ENCODE measurements at regions not wholly inside any gene's neighbourhood (a gene's known extent, or its start where the extent isn't known, plus 50 kb on each side); places are given as distances from the start of the nearest gene placed in this dataset.

DNA sequence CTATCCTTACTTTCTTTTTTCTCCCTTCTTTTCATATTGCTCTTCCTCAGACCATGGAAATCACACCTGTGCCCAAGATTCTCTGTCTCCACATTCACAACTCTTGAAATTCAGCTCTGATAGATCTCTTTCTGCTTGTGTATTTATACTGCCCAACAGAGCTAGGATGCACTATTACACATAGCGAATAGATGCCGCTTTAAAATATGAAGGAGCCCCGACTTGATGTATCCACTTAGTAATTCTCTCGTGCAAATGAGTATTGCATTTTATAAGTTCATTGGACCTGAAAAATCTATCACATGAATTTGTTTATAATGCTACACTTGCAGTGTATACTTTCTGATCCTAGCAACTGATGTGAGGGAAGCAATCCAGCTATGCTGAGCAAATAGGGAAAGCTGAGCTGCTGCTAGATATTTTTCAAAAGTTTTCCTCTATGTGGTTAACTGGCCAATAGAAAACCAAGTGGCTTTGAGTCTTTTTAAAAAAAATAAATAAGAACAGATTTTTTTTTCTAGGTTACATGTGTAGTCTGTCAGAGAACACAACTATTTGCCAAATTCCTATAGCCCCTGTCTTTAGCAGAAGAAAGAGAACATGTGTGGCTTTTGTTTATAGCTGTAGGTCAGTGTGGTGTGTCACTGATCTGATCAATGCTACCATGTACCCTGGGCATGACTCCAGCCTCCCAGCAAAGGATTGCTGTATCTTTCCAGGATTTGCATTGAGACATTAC is 64.3 kb upstream of the LEKR1 start:
- H3K4me1 ChIP-seq, result peaks cover 3% of the 10 kb centered on the region; the same call in 1 of the 3 replicates
- H3K27ac ChIP-seq, result no peak overlapping the region
- POLR2A ChIA-PET, result no interaction called here
- WGBS (ENCODE audit: missing lambda C conversion rate), result 59% methylated on average over 4 of the region's 4 CpGs
- no peak overlapping the region for H3K4me3 ChIP-seq
- H3K9me3 ChIP-seq, result no peaks in the 10 kb centered on the region
- FAIRE-seq (no peak), DNase-seq (ENCODE audit: low read depth in 1 of 2, low spot score in 1 of 2) (no peak), ATAC-seq (peak in 1 of 2 experiments; percentile 36; a peak in 2 of 6 replicates)
- TF ChIP-seq NFE2L2 (conservative IDR thresholded peaks at IDR 0.05; ENCODE audit: low read length) (no peak), ZC3H11A (IDR thresholded peaks at IDR 0.05) (no peak), SREBF2 (IDR thresholded peaks at IDR 0.05) (no peak), ZFP36 (IDR thresholded peaks at IDR 0.05; ENCODE audit: borderline replicate concordance, partially characterized antibody) (no peak), CBX8 (IDR thresholded peaks at IDR 0.05) (no peak), KDM5A (IDR thresholded peaks at IDR 0.05) (no peak), ESRRA (IDR thresholded peaks at IDR 0.05; ENCODE audit: borderline replicate concordance, low read length) (no peak), POLR2AphosphoS2 (conservative IDR thresholded peaks at IDR 0.05; ENCODE audit: low read length) (no peak), PHF8 (IDR thresholded peaks at IDR 0.05; ENCODE audit: borderline replicate concordance, low read depth) (no peak), HOXA7 (CRISPR knock-in tag; IDR thresholded peaks at IDR 0.05) (no peak), MAZ (IDR thresholded peaks at IDR 0.05; ENCODE audit: borderline replicate concordance, low read depth, low read length) (no peak), BHLHE40 (IDR thresholded peaks at IDR 0.05; ENCODE audit: low read depth, low read length) (no peak), NPAS2 (CRISPR knock-in tag; IDR thresholded peaks at IDR 0.05; ENCODE audit: borderline replicate concordance) (no peak)
- TF ChIP-seq, protein P1, sequence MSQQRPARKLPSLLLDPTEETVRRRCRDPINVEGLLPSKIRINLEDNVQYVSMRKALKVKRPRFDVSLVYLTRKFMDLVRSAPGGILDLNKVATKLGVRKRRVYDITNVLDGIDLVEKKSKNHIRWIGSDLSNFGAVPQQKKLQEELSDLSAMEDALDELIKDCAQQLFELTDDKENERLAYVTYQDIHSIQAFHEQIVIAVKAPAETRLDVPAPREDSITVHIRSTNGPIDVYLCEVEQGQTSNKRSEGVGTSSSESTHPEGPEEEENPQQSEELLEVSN (IDR thresholded peaks at IDR 0.05; ENCODE audit: borderline replicate concordance, low read depth), result no peak
- TF ChIP-seq, protein P2, sequence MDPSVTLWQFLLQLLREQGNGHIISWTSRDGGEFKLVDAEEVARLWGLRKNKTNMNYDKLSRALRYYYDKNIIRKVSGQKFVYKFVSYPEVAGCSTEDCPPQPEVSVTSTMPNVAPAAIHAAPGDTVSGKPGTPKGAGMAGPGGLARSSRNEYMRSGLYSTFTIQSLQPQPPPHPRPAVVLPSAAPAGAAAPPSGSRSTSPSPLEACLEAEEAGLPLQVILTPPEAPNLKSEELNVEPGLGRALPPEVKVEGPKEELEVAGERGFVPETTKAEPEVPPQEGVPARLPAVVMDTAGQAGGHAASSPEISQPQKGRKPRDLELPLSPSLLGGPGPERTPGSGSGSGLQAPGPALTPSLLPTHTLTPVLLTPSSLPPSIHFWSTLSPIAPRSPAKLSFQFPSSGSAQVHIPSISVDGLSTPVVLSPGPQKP (IDR thresholded peaks at IDR 0.05; ENCODE audit: low read depth, low read length), result no peak
- TF ChIP-seq, protein P3, sequence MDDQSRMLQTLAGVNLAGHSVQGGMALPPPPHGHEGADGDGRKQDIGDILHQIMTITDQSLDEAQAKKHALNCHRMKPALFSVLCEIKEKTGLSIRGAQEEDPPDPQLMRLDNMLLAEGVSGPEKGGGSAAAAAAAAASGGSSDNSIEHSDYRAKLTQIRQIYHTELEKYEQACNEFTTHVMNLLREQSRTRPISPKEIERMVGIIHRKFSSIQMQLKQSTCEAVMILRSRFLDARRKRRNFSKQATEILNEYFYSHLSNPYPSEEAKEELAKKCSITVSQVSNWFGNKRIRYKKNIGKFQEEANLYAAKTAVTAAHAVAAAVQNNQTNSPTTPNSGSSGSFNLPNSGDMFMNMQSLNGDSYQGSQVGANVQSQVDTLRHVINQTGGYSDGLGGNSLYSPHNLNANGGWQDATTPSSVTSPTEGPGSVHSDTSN (IDR thresholded peaks at IDR 0.05), result no peak
- TF ChIP-seq, protein P4, sequence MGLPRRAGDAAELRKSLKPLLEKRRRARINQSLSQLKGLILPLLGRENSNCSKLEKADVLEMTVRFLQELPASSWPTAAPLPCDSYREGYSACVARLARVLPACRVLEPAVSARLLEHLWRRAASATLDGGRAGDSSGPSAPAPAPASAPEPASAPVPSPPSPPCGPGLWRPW (IDR thresholded peaks at IDR 0.05), result no peak
- CTCF ChIA-PET, result interaction anchor here (1.3 kb wide), 1 partner anchor 10 kb away, joined by 4 read pairs; no protein-coding TSS in a partner anchor
- no peak overlapping the region for H3K4me2 ChIP-seq

DNA sequence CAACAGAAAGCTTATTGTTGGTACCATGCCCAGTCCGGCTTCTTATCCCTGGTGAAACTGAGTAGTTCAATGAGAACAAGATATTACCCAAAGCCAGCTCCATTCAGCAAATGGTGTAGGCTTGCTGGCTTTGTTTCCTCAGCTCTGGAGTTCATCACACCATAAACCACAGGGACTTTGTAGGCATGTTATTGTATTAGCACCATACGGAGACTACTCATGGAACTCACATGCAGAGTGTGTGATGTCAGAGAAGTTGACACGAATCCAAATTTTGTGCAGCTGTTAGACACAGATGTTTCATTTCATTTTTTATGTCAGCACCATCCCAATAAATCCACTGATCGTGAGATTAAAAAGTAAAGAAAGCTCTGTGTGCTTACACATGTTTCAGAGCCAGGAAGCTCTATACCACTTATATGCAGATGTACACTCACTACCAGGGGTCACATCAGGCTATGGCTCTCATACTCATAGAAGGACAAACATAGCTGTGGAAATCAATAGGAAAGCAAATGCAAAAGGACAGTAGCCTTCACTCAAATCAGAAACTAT is 63.4 kb upstream of the LEKR1 start:
- POLR2A ChIA-PET, result no interaction called here
- H3K27ac ChIP-seq, result no peak overlapping the region
- no peak overlapping the region for H3K4me3 ChIP-seq
- H3K4me1 ChIP-seq, result peaks cover 3% of the 10 kb centered on the region; the same call in 1 of the 3 replicates
- 83% methylated on average over 4 of the region's 4 CpGs for WGBS (ENCODE audit: missing lambda C conversion rate)
- CTCF ChIA-PET, result interaction anchor here (0.6 to 1.3 kb wide), 3 partner anchors 10 to 237 kb away, joined by 3 to 4 read pairs (median 4); no protein-coding TSS in a partner anchor
- ATAC-seq (no peak), DNase-seq (ENCODE audit: low read depth in 1 of 2, low spot score in 1 of 2) (no peak), FAIRE-seq (no peak)
- no peak for TF ChIP-seq KDM5A (IDR thresholded peaks at IDR 0.05)
- no peak for TF ChIP-seq MYC (IDR thresholded peaks at IDR 0.05; ENCODE audit: borderline replicate concordance, low read length)
- TF ChIP-seq ZC3H11A (IDR thresholded peaks at IDR 0.05), result no peak
- no peak for TF ChIP-seq EP300 (IDR thresholded peaks at IDR 0.05)
- TF ChIP-seq, protein P4 (IDR thresholded peaks at IDR 0.05), result no peak
- TF ChIP-seq ZNF302 (CRISPR knock-in tag; IDR thresholded peaks at IDR 0.05), result no peak
- TF ChIP-seq, protein P5, sequence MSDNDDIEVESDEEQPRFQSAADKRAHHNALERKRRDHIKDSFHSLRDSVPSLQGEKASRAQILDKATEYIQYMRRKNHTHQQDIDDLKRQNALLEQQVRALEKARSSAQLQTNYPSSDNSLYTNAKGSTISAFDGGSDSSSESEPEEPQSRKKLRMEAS (IDR thresholded peaks at IDR 0.05), result no peak
- no peak for TF ChIP-seq HOXB5 (CRISPR knock-in tag; IDR thresholded peaks at IDR 0.05)
- TF ChIP-seq CHD2 (IDR thresholded peaks at IDR 0.05; ENCODE audit: low read length, partially characterized antibody), result no peak
- TF ChIP-seq CEBPB (IDR thresholded peaks at IDR 0.05), result no peak
- TF ChIP-seq NPAS2 (CRISPR knock-in tag; IDR thresholded peaks at IDR 0.05; ENCODE audit: borderline replicate concordance), result no peak
- no peak for TF ChIP-seq GATA3 (IDR thresholded peaks at IDR 0.05; ENCODE audit: borderline replicate concordance)
- no peak for TF ChIP-seq HOXA7 (CRISPR knock-in tag; IDR thresholded peaks at IDR 0.05)
- TF ChIP-seq, protein P1 (IDR thresholded peaks at IDR 0.05; ENCODE audit: borderline replicate concordance, low read depth), result no peak
- TF ChIP-seq, protein P2 (IDR thresholded peaks at IDR 0.05; ENCODE audit: low read depth, low read length), result no peak
- TF ChIP-seq RCOR1 (IDR thresholded peaks at IDR 0.05; ENCODE audit: low read depth, low read length), result no peak
- TF ChIP-seq KDM1A (IDR thresholded peaks at IDR 0.05; ENCODE audit: low read depth), result no peak
- no peak for TF ChIP-seq FOXS1 (CRISPR knock-in tag; IDR thresholded peaks at IDR 0.05)
- TF ChIP-seq HEYL (CRISPR knock-in tag; IDR thresholded peaks at IDR 0.05), result no peak
- no peak for TF ChIP-seq FOSB (CRISPR knock-in tag; IDR thresholded peaks at IDR 0.05)
- H3K4me2 ChIP-seq, result no peak overlapping the region
- no peaks in the 10 kb centered on the region for H3K9me3 ChIP-seq
